PC-9 (cell line): ENCODE measurements at regions not wholly inside any gene's neighbourhood (a gene's known extent, or its start where the extent isn't known, plus 50 kb on each side); places are given as distances from the start of the nearest gene placed in this dataset.

Experiments
- CTCF ChIP-seq: fragments of 200-600 bp; sonication (generic); conservative IDR thresholded peaks from 2 replicates; pipeline ENCODE4 v1.6.1; 2017; ENCODE audit warnings: mixed run types, antibody characterized with exemption, mild to moderate bottlenecking, moderate library complexity
- EZH2 ChIP-seq: fragments of 200-600 bp; sonication (generic); IDR thresholded peaks from 2 replicates; pipeline ENCODE4 v1.8.0; 2017; ENCODE audit warnings: antibody characterized with exemption, low read depth

- no peak for TF ChIP-seq CTCF
- no peak for TF ChIP-seq EZH2
Measured at GRCh38 chr17:70017941-70018340, 57.1 kb upstream of the KCNJ16 start.
